D341Med (cell line): ENCODE measurements at regions not wholly inside any gene's neighbourhood (a gene's known extent, or its start where the extent isn't known, plus 50 kb on each side); places are given as distances from the start of the nearest gene placed in this dataset.

Experiments used
- DNase-seq: peaks from one replicate; pipeline ENCODE4 v3.0.0; 2012; ENCODE audit warnings: low spot score

GRCh38 chr18:4854671-4855070 lies 342.4 kb downstream of the AKAIN1 start:
- DNase-seq: no peak

GRCh38 chr18:4851301-4851976 lies 345.6 kb downstream of the AKAIN1 start:
- no peak for DNase-seq

DNA sequence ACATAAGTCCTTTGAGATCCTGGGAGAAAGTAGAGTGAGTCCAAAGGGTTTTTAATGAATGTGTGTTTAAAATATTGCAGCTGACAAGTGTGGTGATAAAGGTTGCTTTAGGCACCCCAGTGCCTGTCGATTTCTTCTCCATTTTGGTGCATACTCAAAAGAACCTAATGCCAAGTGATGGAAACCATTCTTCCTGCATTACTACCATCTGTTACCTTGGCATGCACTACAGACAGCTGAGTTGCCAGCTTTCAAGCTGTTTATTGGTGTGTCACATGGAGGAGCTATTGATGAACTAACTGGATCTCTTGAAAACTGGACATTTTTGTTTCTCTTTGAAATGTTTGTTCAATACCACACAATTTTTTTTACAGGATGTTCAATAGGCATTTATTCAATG lies 350.0 kb downstream of the AKAIN1 start:
- no peak for DNase-seq

DNA sequence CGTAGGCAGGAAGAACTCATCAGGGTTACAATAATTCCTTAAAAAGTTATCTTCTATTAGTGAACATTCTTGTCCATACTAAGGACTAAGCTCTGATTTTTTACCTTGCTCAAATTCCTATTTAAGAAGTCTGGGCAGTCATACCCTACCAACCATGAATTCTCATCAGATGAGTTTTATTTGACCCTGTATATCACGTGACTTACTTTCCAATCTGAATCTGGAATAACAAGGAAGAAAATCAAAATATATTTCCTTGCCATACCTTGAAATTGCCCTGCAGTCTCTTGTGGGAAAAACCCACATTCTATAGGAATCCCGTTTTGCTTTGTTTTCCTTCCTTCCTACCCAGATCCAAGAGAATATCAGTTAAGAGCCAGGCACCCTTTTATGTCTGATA lies 352.7 kb downstream of the AKAIN1 start:
- no peak for DNase-seq

DNA sequence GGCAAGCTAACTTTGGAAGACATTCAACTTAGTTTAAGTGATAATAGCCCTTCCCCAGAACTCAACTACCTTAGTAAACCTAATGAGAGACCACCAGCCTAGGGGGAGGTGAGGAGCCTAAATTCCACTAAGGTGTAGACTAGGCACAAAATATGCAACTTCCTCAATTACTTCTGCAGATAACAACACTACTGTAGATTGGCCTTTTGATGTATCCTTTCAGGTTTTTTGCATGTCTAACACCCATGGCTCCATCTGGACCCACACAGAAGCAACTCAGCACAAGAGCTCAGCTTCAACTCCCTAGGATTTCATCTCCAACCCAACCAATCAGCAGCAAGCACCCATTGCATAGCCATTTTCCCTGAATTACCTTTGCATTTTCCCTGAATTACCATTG lies 353.3 kb downstream of the AKAIN1 start:
- no peak for DNase-seq

- DNase-seq: no peak
Observed at GRCh38 chr18:4842751-4843150, 354.3 kb downstream of the AKAIN1 start.

DNA sequence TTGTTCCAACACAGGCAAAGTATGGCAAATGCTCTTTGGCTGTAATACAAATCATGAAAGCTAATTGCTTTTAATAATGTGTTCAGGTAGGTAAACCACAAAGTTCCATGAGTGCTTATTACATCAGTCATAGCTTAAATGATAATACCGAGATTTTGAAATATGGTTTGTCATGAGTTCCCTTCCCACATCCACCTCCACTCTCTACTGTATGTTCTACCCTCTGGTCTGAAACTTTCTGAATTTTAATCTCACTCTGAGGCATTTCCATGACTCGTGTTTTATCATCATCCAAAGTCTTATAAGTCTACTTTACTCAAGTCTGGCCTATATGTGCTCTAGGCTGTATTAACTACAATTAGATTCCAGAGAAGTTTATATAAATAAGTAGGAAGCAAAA lies 354.8 kb downstream of the AKAIN1 start:
- no peak for DNase-seq

GRCh38 chr18:4839639-4840038 lies 357.4 kb downstream of the AKAIN1 start:
- no peak for DNase-seq

DNA sequence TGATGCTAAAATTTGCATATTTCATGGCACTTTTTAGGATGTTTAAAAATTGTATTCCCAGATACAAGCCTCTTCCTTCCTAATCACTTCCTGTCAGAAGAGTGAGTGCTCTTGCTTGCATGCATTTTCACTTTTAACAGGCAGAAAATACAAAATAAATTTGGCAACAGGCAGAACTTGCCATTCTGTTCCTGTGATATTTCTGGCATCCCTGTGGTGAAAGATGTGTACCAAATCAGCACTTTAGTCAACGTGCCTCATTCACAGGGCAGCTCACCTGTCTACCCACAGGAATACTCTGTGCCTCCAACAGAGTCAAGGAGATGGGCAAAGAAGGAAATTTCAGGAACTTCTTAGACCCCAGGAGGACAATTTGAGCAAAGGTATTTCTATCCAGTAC lies 360.9 kb downstream of the AKAIN1 start:
- no peak for DNase-seq

GRCh38 chr18:4831791-4832375 lies 365.2 kb downstream of the AKAIN1 start:
- no peak for DNase-seq

DNA sequence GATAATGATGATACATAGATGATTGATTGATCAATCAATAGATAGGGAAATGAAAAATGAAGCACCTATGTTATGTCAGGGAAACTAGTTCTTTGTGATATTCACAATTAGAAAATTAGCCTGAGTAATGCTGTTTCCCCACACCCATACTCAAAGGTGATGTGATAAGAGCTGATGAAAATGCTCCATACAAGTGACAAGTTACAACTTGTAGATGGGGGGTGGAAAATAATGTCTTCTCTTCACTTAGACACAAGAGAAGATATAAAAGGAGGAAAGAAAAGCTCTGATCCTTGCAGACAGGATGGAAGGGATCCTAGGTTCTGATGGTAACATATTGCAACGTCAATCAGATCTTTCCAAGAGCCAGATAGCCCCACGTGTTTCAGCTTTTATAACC lies 365.9 kb downstream of the AKAIN1 start:
- DNase-seq: no peak

- DNase-seq: no peak
Observed at GRCh38 chr18:4823091-4823490, 368.0 kb upstream of the DLGAP1 start.

DNA sequence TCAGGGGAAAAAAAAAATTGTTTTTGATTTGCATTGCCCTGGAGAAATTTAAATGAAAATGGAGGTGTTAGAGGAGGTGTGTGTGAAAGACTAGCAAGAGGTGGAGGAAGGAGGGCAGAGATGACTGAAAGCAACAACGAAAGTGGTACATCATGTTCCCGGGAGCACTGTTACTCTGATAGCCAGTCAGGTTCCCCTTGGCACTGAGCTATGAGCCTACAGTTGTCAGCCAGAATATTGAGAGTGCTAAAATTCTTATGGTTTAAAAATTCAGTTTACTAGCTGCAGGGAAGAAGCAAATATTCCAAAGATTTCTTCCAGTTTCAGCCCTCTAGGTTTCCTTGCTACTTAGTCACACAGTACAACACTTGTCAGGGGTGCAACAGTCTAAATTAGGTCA lies 366.7 kb upstream of the DLGAP1 start:
- no peak for DNase-seq

DNA sequence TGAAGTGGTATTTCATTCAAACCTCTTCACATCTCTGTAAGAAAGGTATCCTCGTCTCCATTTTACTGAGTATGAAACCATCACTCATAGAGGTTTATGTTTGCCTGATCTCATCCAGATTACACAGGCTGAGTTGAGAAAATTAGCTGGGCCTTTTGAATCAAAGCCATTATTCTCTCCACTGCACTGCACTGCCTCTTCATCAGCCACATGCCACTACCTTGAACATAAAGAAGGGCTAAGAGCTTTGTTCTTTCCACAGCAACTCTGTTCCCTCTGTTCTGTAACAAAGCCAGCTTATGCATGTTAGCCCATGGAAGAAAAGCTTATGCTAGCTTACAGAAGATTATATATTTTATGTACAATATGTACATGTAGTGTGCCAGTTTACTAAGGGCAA lies 362.6 kb upstream of the DLGAP1 start:
- DNase-seq: no peak

- DNase-seq: no peak
Observed at GRCh38 chr18:4813708-4814107, 358.6 kb upstream of the DLGAP1 start.

DNA sequence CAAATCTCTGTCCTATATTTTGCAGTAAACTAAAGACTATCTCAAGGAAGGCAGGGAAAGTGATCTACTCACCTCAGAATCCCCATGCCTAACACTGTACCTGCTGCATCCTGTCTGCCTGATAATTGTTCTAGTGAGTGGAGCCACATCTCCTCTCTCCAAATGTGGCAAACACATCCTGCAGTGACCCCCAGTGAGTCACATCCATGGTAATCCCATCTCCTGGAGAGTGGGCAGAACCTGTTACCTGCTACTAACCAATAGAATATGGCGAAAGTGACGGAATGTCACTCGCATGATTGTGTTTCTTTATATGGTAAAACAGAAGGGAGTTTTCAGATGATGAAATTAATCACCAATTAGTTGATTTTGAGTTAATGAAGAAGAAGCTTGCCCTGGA lies 353.8 kb upstream of the DLGAP1 start:
- DNase-seq: no peak

GRCh38 chr18:4807604-4808293 lies 352.6 kb upstream of the DLGAP1 start:
- no peak for DNase-seq

- no peak for DNase-seq
Observed at GRCh38 chr18:4806331-4806730, 351.2 kb upstream of the DLGAP1 start.

DNA sequence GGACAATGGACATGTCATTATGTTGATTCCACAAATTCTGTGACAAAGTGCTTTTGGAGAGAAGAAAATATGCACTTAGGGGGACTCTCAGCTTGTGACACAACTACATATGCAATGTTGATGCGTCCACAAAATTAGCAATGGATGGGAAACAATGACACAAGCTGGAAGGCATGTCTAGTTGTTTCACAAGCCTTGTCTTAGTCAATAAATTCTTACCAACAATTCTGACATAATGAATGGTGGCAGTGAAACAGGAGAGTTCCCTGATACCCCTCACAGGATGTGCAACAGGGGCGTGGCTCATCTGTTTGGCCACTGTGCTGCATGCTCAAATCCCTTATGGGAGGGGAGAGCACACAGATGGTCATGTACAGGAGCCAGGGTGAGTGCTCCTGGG lies 347.2 kb upstream of the DLGAP1 start:
- DNase-seq: no peak

DNA sequence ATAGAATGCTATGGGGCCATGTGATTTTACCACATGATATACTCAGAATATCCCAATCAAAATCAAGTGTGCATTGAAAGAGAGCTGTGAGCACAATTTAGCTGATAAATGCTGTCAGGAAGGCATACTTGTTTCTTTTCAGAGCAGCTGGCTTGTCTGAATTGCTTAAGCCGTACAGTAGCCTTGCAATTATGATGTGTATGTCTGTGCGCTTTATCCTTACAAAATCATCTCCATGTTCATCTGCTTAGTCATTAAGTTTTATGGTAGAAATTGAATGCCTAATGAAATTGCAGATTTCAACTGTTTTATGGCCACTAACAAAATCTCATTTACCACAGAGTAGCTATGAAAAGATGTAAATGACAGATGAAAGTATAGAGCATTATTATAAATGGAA lies 346.0 kb upstream of the DLGAP1 start:
- no peak for DNase-seq

DNA sequence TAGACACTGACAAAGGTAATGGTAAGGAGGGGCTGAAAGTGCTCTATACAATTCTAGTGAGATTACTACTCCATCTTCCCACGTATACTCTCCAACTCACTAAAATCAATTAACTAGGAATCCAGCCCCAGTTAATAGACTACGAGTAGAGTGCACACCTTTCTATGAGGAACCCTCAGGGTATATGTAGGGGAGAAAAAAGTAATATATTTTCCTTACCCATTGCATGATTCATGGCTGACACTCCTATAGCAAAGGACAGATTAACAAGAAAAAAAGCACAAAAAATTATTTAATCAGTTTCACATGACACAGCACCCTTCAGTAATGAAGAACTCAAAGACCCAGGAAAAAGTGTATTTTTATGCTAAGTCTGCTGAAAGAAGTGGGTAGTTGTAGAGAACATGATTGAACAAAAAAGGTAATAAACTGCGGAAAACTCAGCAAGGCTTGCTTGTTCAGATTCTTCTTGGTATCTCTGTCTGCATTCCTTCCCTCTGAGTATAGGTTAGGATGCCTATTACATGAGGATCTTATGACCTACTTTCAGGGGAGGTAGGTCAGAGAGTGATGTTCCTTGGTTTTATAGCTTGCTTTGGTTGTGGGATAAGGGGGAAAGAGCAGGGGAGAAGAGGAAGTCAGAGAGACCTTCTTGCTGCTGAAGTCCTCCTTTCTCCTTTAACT lies 342.0 kb upstream of the DLGAP1 start:
- DNase-seq: no peak

DNA sequence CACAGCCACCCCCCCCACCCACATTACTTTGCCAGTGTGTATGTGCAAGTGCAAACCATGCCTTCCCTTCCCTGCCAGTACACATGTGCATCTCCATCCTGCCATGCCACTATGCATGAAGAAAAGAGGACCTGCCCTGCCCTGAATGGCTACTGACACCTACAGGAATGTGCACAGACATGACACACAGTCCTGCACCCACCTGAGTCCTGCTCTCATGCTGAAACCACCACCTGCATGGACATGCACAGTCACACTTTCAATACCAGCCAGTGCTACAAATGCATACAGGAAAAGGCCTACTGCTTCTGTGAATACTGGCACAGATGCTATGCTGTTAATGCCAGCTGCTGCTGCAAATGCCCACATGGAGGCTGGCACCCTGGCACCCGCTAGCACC lies 334.4 kb upstream of the DLGAP1 start:
- DNase-seq: no peak

GRCh38 chr18:4781873-4782272 lies 326.8 kb upstream of the DLGAP1 start:
- DNase-seq: no peak
